HepG2 (cell line): ENCODE measurements at regions not wholly inside any gene's neighbourhood (a gene's known extent, or its start where the extent isn't known, plus 50 kb on each side); places are given as distances from the start of the nearest gene placed in this dataset.
A peak's percentile ranks its signal among the peaks of the same experiment; 100 is the strongest.

Source experiments
- ATAC-seq: fragments of 200-7000 bp; cut with Tn5 transposase; 3 replicates; pipeline ENCODE4 v1.9.1; 2020; ENCODE audit warnings: mild to moderate bottlenecking, moderate library complexity
- BruUV-seq: library from RNA; stranded (reverse); fragments of 400-500 nt; replicated peaks from 2 replicates; lab custom pipeline; 2021; lab: Mats Ljungman, UMichigan
- CTCF ChIA-PET: fragments of 300-600 bp; formaldehyde crosslinking; extraction: SDS; loops from one replicate; lab custom pipeline; 2021; ENCODE audit warnings: low total read pairs, inconsistent platforms, low intra/inter-chr PET ratio; lab: Yijun Ruan, JAX
- POLR2A ChIA-PET: fragments of 350-600 bp; sonication (Branson Sonifier 250); formaldehyde crosslinking; loops from one replicate; lab custom pipeline; 2020; ENCODE audit warnings: antibody characterized with exemption, inconsistent platforms; lab: Yijun Ruan, JAX
- DNase-seq: peaks from one replicate; pipeline ENCODE4 v3.0.0-alpha.2; 2015; ENCODE audit warnings: low spot score
- FAIRE-seq: peaks from 3 replicates; lab custom pipeline; 2011; peaks lifted over from hg19 to GRCh38; lab: Jason Lieb, UNC
- H2AFZ ChIP-seq: one replicate; pipeline ENCODE4 v1.6.1; 2011; ENCODE audit warnings: low read length, inconsistent platforms
- H3K27ac ChIP-seq: fragments of 300-600 bp; 3 replicates; pipeline ENCODE4 v1.8.0; 2011; ENCODE audit warnings: mixed run types, mild to moderate bottlenecking, mixed read lengths, low read length, inconsistent platforms; ENCODE audit not compliant: insufficient read depth; ENCODE audit errors: extremely low read length
- H3K27me3 ChIP-seq, 2 experiments: fragments of 200-600 bp in 1 of 2; 2 replicates in 1 of 2; 3 replicates in 1 of 2; pipeline versions ENCODE4 v1.6.0 to v1.8.0; 2011; ENCODE audit warnings: low read length in 2 of 2, mild to moderate bottlenecking in 2 of 2, moderate library complexity in 2 of 2, inconsistent platforms in 1 of 2; ENCODE audit not compliant: insufficient read depth in 2 of 2, control insufficient read depth in 1 of 2
- H3K36me3 ChIP-seq, 2 experiments: fragments of 200-600 bp in 1 of 2; replicated peaks in 1 of 2; 2 replicates in 1 of 2; 3 replicates in 1 of 2; pipeline versions ENCODE4 v1.5.1 to v1.8.0; 2011; ENCODE audit warnings: low read length in 2 of 2, inconsistent platforms in 1 of 2; ENCODE audit not compliant: insufficient read depth in 2 of 2, control insufficient read depth in 1 of 2
- H3K4me1 ChIP-seq: 2 replicates; pipeline ENCODE4 v1.5.1; 2012; ENCODE audit warnings: low read length, inconsistent platforms; ENCODE audit not compliant: insufficient read depth
- H3K4me2 ChIP-seq: 2 replicates; pipeline ENCODE4 v1.6.0; 2011; ENCODE audit warnings: low read depth, low read length, inconsistent platforms
- H3K4me3 ChIP-seq, 3 experiments: fragments of 200-600 bp in 1 of 3; sonication (generic), shearing (Covaris generic) in 1 of 3; replicated peaks in 1 of 3; 2 replicates each; pipeline ENCODE4 v1.5.1; 2011 to 2016; ENCODE audit warnings: low read length in 3 of 3, inconsistent platforms in 2 of 3, low read depth in 2 of 3, mild to moderate bottlenecking in 2 of 3, control low read depth in 1 of 3, mixed read lengths in 1 of 3; ENCODE audit not compliant: insufficient read depth in 1 of 3
- H3K79me2 ChIP-seq: one replicate; pipeline ENCODE4 v1.6.1; 2011; ENCODE audit warnings: low read length, inconsistent platforms; ENCODE audit not compliant: insufficient read depth
- H3K9ac ChIP-seq: 2 replicates; pipeline ENCODE4 v1.6.0; 2011; ENCODE audit warnings: mild to moderate bottlenecking, low read depth, low read length, inconsistent platforms; ENCODE audit not compliant: insufficient read depth
- H3K9me3 ChIP-seq: 2 replicates; pipeline ENCODE4 v1.5.1; 2012; ENCODE audit warnings: mild to moderate bottlenecking, low read length
- H4K20me1 ChIP-seq: 2 replicates; pipeline ENCODE4 v1.6.0; 2011; ENCODE audit warnings: inconsistent platforms, mild to moderate bottlenecking, low read length, moderate library complexity; ENCODE audit not compliant: insufficient read depth
- CHD2 ChIP-seq: IDR thresholded peaks from 2 replicates; pipeline ENCODE4 v1.6.1; 2011; ENCODE audit warnings: low read depth, low read length, improper control_type of control experiment
- MAFK ChIP-seq, 2 experiments: IDR thresholded peaks in 1 of 2; conservative IDR thresholded peaks in 1 of 2; 2 replicates each; pipeline ENCODE4 v1.6.1; 2011; ENCODE audit warnings: improper control_type of control experiment in 2 of 2, low read length in 2 of 2
- RARG ChIP-seq: sonication (generic); formaldehyde crosslinking; IDR thresholded peaks from 2 replicates; pipeline ENCODE4 v1.4.0; 2020; ENCODE audit warnings: low read depth, mild to moderate bottlenecking, missing genetic modification reagents
- SIN3B ChIP-seq: fragments of 150-350 bp; IDR thresholded peaks from 2 replicates; pipeline ENCODE4 v1.6.1; 2014; ENCODE audit warnings: low read length
- SP4 ChIP-seq: sonication (generic); formaldehyde crosslinking; IDR thresholded peaks from 2 replicates; pipeline ENCODE4 v1.8.1; 2023; ENCODE audit warnings: mild to moderate bottlenecking, missing genetic modification reagents
- TBL1XR1 ChIP-seq: fragments of 150-350 bp; IDR thresholded peaks from 2 replicates; pipeline ENCODE4 v1.6.1; 2014; ENCODE audit warnings: borderline replicate concordance, low read length; ENCODE audit not compliant: partially characterized antibody
- ZNF136 ChIP-seq: sonication (generic); formaldehyde crosslinking; IDR thresholded peaks from 2 replicates; pipeline ENCODE4 v1.8.1; 2022; ENCODE audit warnings: low read depth, mild to moderate bottlenecking, moderate library complexity, missing genetic modification reagents
- ZNF234 ChIP-seq: sonication (generic); formaldehyde crosslinking; conservative IDR thresholded peaks from 2 replicates; pipeline ENCODE4 v1.5.1; 2020; ENCODE audit warnings: mild to moderate bottlenecking, missing genetic modification reagents
- WGBS: methylation state at CpG from one replicate; pipeline ENCODE4 v1.1.6; 2017; ENCODE audit warnings: low lambda C conversion rate; 5-methylcytosine and 5-hydroxymethylcytosine counted together
- in situ Hi-C: cut with HindIII; loops from 2 replicates; pipeline ENCODE4 v1.10.0; 2017; ENCODE audit warnings: low pct_unique_long_range_greater_than_20kb; ENCODE audit not compliant: extremely low pct_ligation_motif_present
- intact Hi-C: fragments of 100-400 bp; cut with micrococcal nuclease; formaldehyde crosslinking; loops from one replicate; pipeline ENCODE4 v1.10.0; 2022; ENCODE audit not compliant: unreplicated experiment
- TF ChIP-seq, protein P1 (sequence below): sonication (generic); formaldehyde crosslinking; IDR thresholded peaks from 2 replicates; pipeline ENCODE4 v1.8.1; 2023; ENCODE audit warnings: missing genetic modification reagents, mild to moderate bottlenecking, borderline replicate concordance

- no peak for FAIRE-seq
- no peak overlapping the region for H2AFZ ChIP-seq
- H4K20me1 ChIP-seq: no peaks in the 10 kb centered on the region
- WGBS: 75% methylated on average over 3 of the region's 3 CpGs
- ChIA-PET POLR2A (no interaction called here), CTCF (no interaction called here)
- H3K9me3 ChIP-seq: no peaks in the 10 kb centered on the region
- H3K4me2 ChIP-seq: no peak overlapping the region
- peaks cover 23% of the 10 kb centered on the region for H3K4me1 ChIP-seq
- intact Hi-C loops: no loop called here
- no TSS peak for BruUV-seq
- no peaks in the 10 kb centered on the region for H3K36me3 ChIP-seq
- no peak overlapping the region for H3K4me3 ChIP-seq
- H3K27ac ChIP-seq: no peak overlapping the region
- H3K79me2 ChIP-seq: no peaks in the 10 kb centered on the region
- no peak for DNase-seq
- H3K27me3 ChIP-seq: no peaks in the 10 kb centered on the region
- TF ChIP-seq, protein P1, sequence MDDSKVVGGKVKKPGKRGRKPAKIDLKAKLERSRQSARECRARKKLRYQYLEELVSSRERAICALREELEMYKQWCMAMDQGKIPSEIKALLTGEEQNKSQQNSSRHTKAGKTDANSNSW: no peak
- TF ChIP-seq SP4 (CRISPR knock-in tag) (no peak), ZNF234 (no peak), SIN3B (no peak)
- no peak overlapping the region for H3K9ac ChIP-seq
- in situ Hi-C loops: no loop called here
- no peak for ATAC-seq
Observed at GRCh38 chr21:39047046-39047445, 136.2 kb downstream of the PSMG1 start.

GRCh38 chr21:39046236-39046916 is 136.9 kb downstream of the PSMG1 start:
- H3K4me2 ChIP-seq: no peak overlapping the region
- no peaks in the 10 kb centered on the region for H3K36me3 ChIP-seq
- intact Hi-C loops (no loop called here), in situ Hi-C loops (no loop called here)
- WGBS: 91% methylated on average over 7 of the region's 9 CpGs
- no peak overlapping the region for H3K4me3 ChIP-seq
- H3K9ac ChIP-seq: no peak overlapping the region
- ATAC-seq (no peak), DNase-seq (no peak), FAIRE-seq (no peak)
- H3K27ac ChIP-seq: no peak overlapping the region
- peaks cover 17% of the 10 kb centered on the region for H3K4me1 ChIP-seq
- H3K9me3 ChIP-seq: no peaks in the 10 kb centered on the region
- no peaks in the 10 kb centered on the region for H3K27me3 ChIP-seq
- ChIA-PET CTCF (no interaction called here), POLR2A (no interaction called here)
- no peaks in the 10 kb centered on the region for H4K20me1 ChIP-seq
- no peaks in the 10 kb centered on the region for H3K79me2 ChIP-seq
- no peak overlapping the region for H2AFZ ChIP-seq
- TF ChIP-seq MAFK (conservative IDR thresholded peaks at IDR 0.05 in 1 of 2, IDR thresholded peaks at IDR 0.05 in 1 of 2; ENCODE audit: low read length in 2 of 2): 0 out of 4 replicates have a peak, but pooled peaks of 1 of the 2 experiments have one; percentile 2
- no peak for TF ChIP-seq CHD2
- no peak for TF ChIP-seq ZNF136
- no peak for TF ChIP-seq TBL1XR1
- TF ChIP-seq RARG (CRISPR knock-in tag): no peak
- TF ChIP-seq, all 625 proteins: peak for 1
- no TSS peak for BruUV-seq
